ENCODE measurements at regions not wholly inside any gene's neighbourhood (a gene's known extent, or its start where the extent isn't known, plus 50 kb on each side); places are given as distances from the start of the nearest gene placed in this dataset.

- TF ChIP-seq CTCF (IDR thresholded peaks at IDR 0.05), result no peak
- peak; percentile 93 for TF ChIP-seq POLR2AphosphoS5 (IDR thresholded peaks at IDR 0.05)
- TF ChIP-seq POLR2A (IDR thresholded peaks at IDR 0.05), result no peak
Measured at GRCh38 chr5:89901983-89902382, 507.6 kb downstream of the CETN3 start.
